ENCODE measurements at regions not wholly inside any gene's neighbourhood (a gene's known extent, or its start where the extent isn't known, plus 50 kb on each side); places are given as distances from the start of the nearest gene placed in this dataset.

DNA sequence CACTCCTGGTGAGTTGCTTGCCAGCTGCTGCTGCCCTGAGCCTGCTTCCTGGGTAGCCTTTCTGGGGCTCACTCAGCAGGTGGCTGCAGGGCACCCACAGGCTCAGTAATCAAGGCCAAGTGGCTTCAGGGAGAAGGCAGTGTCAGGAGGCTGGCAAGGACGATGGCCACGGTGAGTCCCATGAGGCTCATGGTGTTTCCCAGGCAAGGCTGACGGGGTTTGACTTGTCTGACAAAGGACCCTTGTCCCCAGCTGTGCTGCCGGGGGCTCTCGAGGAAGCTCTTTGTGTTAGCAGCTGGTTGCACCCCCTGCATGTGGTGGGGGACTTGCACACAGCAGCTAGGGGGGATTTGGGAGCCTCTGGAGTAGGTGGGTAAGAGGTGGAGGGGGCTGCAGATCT lies 190.5 kb upstream of the C1orf174 start:
- BruUV-seq (replicated peaks), result no TSS peak
- Histone ChIP-seq H2BK120ac (ENCODE audit: low read depth, low read length) (no peak overlapping the region), H2BK5ac (ENCODE audit: low read depth, low read length, poor library complexity, severe bottlenecking) (no peak overlapping the region), H3K79me1 (ENCODE audit: low read depth in 1 of 2, low read length in 2 of 2) (no peaks in the 10 kb centered on the region), H3K23ac (ENCODE audit: low read depth, low read length) (no peak overlapping the region), H3K4me2 (ENCODE audit: low read depth, low read length) (no peak overlapping the region), H2AK9ac (replicated peaks; ENCODE audit: low read depth, low read length, poor library complexity) (no peak overlapping the region), H4K8ac (ENCODE audit: low read depth in 2 of 2, low read length in 2 of 2) (no peak overlapping the region), H3K27me3 (ENCODE audit: control insufficient read depth, insufficient read depth, low read length) (no peaks in the 10 kb centered on the region), H4K91ac (ENCODE audit: insufficient read depth, low read depth, low read length) (no peak overlapping the region), H3K9me1 (ENCODE audit: insufficient read depth, low read length) (no peaks in the 10 kb centered on the region), H2BK20ac (ENCODE audit: low read depth, low read length) (no peak overlapping the region), H3K4me3 (ENCODE audit: insufficient read depth, low read depth, low read length) (no peak overlapping the region), H3K27ac (ENCODE audit: insufficient read depth, low read length) (no peak overlapping the region), H3K9ac (ENCODE audit: low read depth, low read length) (no peak overlapping the region), H3K56ac (ENCODE audit: extremely low read depth, insufficient read depth, low read length) (no peak overlapping the region), H3K4ac (ENCODE audit: low read depth, low read length) (no peak overlapping the region), H2BK15ac (ENCODE audit: low read depth, low read length) (no peak overlapping the region), H3K36me3 (ENCODE audit: control insufficient read depth, insufficient read depth, low read length) (no peaks in the 10 kb centered on the region), H4K20me1 (ENCODE audit: insufficient read depth, low read length) (no peaks in the 10 kb centered on the region), H4K5ac (ENCODE audit: low read depth, low read length) (no peak overlapping the region), H2AK5ac (ENCODE audit: low read depth, low read length) (no peak overlapping the region), H3K18ac (ENCODE audit: low read depth, low read length) (no peak overlapping the region), H3K4me1 (ENCODE audit: control insufficient read depth, insufficient read depth, low read length) (no peaks in the 10 kb centered on the region), H3K14ac (replicated peaks; ENCODE audit: low read depth, low read length) (no peak overlapping the region), H2AFZ (replicated peaks; ENCODE audit: low read length, poor library complexity) (no peak overlapping the region), H3K9me3 (ENCODE audit: control insufficient read depth, insufficient read depth, low read length) (peaks cover 56% of the 10 kb centered on the region)
- intact Hi-C loops (cut with micrococcal nuclease), result no loop called here
- no peak for DNase-seq
- TF ChIP-seq CEBPB (IDR thresholded peaks at IDR 0.05; ENCODE audit: low read depth, low read length) (no peak), MXI1 (IDR thresholded peaks at IDR 0.05; ENCODE audit: borderline replicate concordance, low read depth, low read length) (no peak), CHD1 (IDR thresholded peaks at IDR 0.05; ENCODE audit: low read depth, low read length) (no peak), MAFK (IDR thresholded peaks at IDR 0.05; ENCODE audit: low read depth, low read length) (no peak), FOS (IDR thresholded peaks at IDR 0.05; ENCODE audit: low read depth, low read length) (no peak), MAZ (IDR thresholded peaks at IDR 0.05; ENCODE audit: borderline replicate concordance, low read depth, low read length) (no peak), RAD21 (IDR thresholded peaks at IDR 0.05; ENCODE audit: low read length) (no peak)
- TF ChIP-seq, protein P1, sequence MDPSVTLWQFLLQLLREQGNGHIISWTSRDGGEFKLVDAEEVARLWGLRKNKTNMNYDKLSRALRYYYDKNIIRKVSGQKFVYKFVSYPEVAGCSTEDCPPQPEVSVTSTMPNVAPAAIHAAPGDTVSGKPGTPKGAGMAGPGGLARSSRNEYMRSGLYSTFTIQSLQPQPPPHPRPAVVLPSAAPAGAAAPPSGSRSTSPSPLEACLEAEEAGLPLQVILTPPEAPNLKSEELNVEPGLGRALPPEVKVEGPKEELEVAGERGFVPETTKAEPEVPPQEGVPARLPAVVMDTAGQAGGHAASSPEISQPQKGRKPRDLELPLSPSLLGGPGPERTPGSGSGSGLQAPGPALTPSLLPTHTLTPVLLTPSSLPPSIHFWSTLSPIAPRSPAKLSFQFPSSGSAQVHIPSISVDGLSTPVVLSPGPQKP (IDR thresholded peaks at IDR 0.05; ENCODE audit: borderline replicate concordance, low read depth, low read length), result no peak
- TF ChIP-seq, protein P2, sequence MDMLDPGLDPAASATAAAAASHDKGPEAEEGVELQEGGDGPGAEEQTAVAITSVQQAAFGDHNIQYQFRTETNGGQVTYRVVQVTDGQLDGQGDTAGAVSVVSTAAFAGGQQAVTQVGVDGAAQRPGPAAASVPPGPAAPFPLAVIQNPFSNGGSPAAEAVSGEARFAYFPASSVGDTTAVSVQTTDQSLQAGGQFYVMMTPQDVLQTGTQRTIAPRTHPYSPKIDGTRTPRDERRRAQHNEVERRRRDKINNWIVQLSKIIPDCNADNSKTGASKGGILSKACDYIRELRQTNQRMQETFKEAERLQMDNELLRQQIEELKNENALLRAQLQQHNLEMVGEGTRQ (IDR thresholded peaks at IDR 0.05; ENCODE audit: low read depth, low read length), result no peak
- TF ChIP-seq, protein P3, sequence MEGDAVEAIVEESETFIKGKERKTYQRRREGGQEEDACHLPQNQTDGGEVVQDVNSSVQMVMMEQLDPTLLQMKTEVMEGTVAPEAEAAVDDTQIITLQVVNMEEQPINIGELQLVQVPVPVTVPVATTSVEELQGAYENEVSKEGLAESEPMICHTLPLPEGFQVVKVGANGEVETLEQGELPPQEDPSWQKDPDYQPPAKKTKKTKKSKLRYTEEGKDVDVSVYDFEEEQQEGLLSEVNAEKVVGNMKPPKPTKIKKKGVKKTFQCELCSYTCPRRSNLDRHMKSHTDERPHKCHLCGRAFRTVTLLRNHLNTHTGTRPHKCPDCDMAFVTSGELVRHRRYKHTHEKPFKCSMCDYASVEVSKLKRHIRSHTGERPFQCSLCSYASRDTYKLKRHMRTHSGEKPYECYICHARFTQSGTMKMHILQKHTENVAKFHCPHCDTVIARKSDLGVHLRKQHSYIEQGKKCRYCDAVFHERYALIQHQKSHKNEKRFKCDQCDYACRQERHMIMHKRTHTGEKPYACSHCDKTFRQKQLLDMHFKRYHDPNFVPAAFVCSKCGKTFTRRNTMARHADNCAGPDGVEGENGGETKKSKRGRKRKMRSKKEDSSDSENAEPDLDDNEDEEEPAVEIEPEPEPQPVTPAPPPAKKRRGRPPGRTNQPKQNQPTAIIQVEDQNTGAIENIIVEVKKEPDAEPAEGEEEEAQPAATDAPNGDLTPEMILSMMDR (conservative IDR thresholded peaks at IDR 0.05; ENCODE audit: low read depth, low read length), result no peak
- POLR2A ChIA-PET (ENCODE audit: unreplicated experiment), result no interaction called here
- CTCF ChIA-PET, result no interaction called here
- in situ Hi-C loops (cut with MboI; ENCODE audit: low sequenced_read_pairs), result no loop called here
- dilution Hi-C loops (cut with HindIII; ENCODE audit: low sequenced_read_pairs, unreplicated experiment), result no loop called here
- 34% methylated on average over 3 of the region's 5 CpGs; no CpG with 5 or more reads in 1 of the 2 experiments for WGBS, 2 experiments (ENCODE audit: extremely low coverage in 2 of 2, insufficient read length in 1 of 2)
- ATAC-seq (ENCODE audit: low read depth), result no peak
